ENCODE measurements at regions not wholly inside any gene's neighbourhood (a gene's known extent, or its start where the extent isn't known, plus 50 kb on each side); places are given as distances from the start of the nearest gene placed in this dataset.

DNA sequence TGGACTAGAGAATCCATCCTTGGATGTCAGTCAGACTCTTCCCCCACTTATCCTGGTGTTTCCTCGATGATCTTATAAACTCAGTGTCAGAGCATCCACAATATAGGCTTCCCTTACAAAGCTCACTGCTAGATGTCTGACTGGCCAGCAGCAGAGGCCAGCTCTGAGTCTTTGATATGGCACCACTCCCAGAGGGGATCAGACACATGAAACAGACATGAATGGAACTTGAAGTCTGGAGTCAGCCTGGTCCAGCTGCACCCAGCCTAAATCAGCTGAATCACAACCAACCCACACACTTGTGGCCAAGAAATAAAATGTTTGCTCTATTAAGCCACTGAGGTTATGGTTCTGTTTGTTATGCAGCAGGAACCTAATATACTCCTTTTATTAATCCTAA, 129.6 kb upstream of the MED14 start:
- Histone ChIP-seq H2BK5ac (ENCODE audit: low read depth, low read length) (no peak overlapping the region), H2BK120ac (replicated peaks; ENCODE audit: low read depth, low read length) (no peak overlapping the region), H4K91ac (replicated peaks; ENCODE audit: insufficient read length, low read length) (no peak overlapping the region), H2BK20ac (ENCODE audit: low read length) (no peak overlapping the region), H2AK5ac (ENCODE audit: low read depth, low read length) (no peak overlapping the region), H3K4me1 (replicated peaks in 1 of 4; ENCODE audit: control insufficient read depth in 3 of 4, insufficient read depth in 4 of 4, low read length in 3 of 4) (no peaks in the 10 kb centered on the region), H3K14ac (ENCODE audit: insufficient read length) (no peak overlapping the region), H3K4me3 (ENCODE audit: extremely low read depth in 1 of 4, insufficient read depth in 2 of 4, low read depth in 3 of 4, low read length in 4 of 4) (no peak overlapping the region), H2AFZ (ENCODE audit: low read length) (no peak overlapping the region), H3K4ac (replicated peaks; ENCODE audit: insufficient read length, low read depth, low read length) (no peak overlapping the region), H3K23ac (ENCODE audit: insufficient read length) (no peak overlapping the region), H3K56ac (replicated peaks; ENCODE audit: insufficient read length, low read depth, low read length) (no peak overlapping the region), H3K18ac (ENCODE audit: extremely low read depth, low read length) (no peak overlapping the region; the same call in 1 of the 2 replicates), H3K79me2 (ENCODE audit: control insufficient read depth in 1 of 2, insufficient read depth in 2 of 2, low read length in 2 of 2) (no peaks in the 10 kb centered on the region), H2BK15ac (ENCODE audit: low read length) (no peak overlapping the region), H3K79me1 (ENCODE audit: low read depth, low read length) (no peaks in the 10 kb centered on the region), H3K27me3 (replicated peaks in 1 of 4; ENCODE audit: control insufficient read depth in 3 of 4, extremely low read depth in 1 of 4, insufficient read depth in 3 of 4, low read length in 3 of 4) (no peaks in the 10 kb centered on the region), H2BK12ac (ENCODE audit: low read depth, low read length) (no peak overlapping the region), H4K20me1 (replicated peaks in 1 of 2; ENCODE audit: control insufficient read depth in 1 of 2, insufficient read depth in 2 of 2, low read length in 2 of 2) (no peaks in the 10 kb centered on the region), H3K4me2 (ENCODE audit: insufficient read depth in 1 of 2, low read depth in 2 of 2, low read length in 2 of 2) (no peak overlapping the region), H3K9me3 (ENCODE audit: insufficient read depth in 2 of 2, low read depth in 1 of 2, low read length in 1 of 2) (peaks cover 14 to 29% of the 10 kb centered on the region in 2 experiments), H3K27ac (ENCODE audit: low read depth, low read length) (no peak overlapping the region), H3K9ac (replicated peaks in 1 of 4; ENCODE audit: extremely low read depth in 1 of 4, low read depth in 3 of 4, low read length in 3 of 4) (no peak overlapping the region), H4K5ac (ENCODE audit: insufficient read length, low read depth, low read length) (no peak overlapping the region), H3K36me3 (ENCODE audit: control insufficient read depth in 2 of 4, insufficient read depth in 4 of 4, low read length in 3 of 4) (peaks cover 0 to 8% (median 4%) of the 10 kb centered on the region in 4 experiments; a peak in 2 of 8 replicates), H3K23me2 (ENCODE audit: low read depth, low read length) (no peaks in the 10 kb centered on the region), H4K8ac (ENCODE audit: extremely low read depth, insufficient read depth, low read length) (no peak overlapping the region)
- WGBS, 2 experiments (ENCODE audit: extremely low coverage in 1 of 2, insufficient coverage in 1 of 2, insufficient read length in 1 of 2, insufficient replicate concordance in 2 of 2, low coverage in 1 of 2, low lambda C conversion rate in 2 of 2, missing lambda C conversion rate in 1 of 2), result 86% methylated on average over 1 of the region's 1 CpG; no CpG with 5 or more reads in 1 of the 2 experiments
- FAIRE-seq (no peak), DNase-seq (ENCODE audit: low read depth in 1 of 2, low spot score in 2 of 2) (no peak)
- ChIA-PET CTCF (ENCODE audit: partially characterized antibody) (no interaction called here), POLR2A (ENCODE audit: partially characterized antibody) (no interaction called here)
- TF ChIP-seq ZNF274 (IDR thresholded peaks at IDR 0.05; ENCODE audit: borderline replicate concordance, extremely low read depth, low read length), result no peak
- no peak for TF ChIP-seq RBBP5 (IDR thresholded peaks at IDR 0.05; ENCODE audit: borderline replicate concordance, low read depth, low read length)

Data from H1 (cell line).